ENCODE measurements at regions not wholly inside any gene's neighbourhood (a gene's known extent, or its start where the extent isn't known, plus 50 kb on each side); places are given as distances from the start of the nearest gene placed in this dataset.

DNA sequence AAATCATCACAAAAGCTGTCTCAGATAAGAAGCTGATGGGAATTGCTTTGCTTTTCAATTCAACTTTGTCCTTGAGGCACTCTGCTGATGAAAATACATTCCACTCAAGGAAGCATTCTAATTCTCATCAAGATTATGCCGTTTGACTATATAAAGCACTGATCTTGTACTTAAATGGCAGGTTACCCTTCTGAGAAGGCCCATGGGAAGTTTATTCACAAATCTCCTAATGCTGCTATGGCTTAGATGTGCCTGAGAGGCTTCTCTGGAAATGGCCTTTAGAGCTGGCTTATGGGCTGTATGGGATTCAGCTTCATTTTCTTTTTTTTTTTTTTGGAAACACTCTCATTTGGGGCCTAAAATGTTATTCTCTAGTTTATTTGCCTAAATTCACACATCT, 69.7 kb upstream of the ARNT2 start:
- TF ChIP-seq, protein P1, sequence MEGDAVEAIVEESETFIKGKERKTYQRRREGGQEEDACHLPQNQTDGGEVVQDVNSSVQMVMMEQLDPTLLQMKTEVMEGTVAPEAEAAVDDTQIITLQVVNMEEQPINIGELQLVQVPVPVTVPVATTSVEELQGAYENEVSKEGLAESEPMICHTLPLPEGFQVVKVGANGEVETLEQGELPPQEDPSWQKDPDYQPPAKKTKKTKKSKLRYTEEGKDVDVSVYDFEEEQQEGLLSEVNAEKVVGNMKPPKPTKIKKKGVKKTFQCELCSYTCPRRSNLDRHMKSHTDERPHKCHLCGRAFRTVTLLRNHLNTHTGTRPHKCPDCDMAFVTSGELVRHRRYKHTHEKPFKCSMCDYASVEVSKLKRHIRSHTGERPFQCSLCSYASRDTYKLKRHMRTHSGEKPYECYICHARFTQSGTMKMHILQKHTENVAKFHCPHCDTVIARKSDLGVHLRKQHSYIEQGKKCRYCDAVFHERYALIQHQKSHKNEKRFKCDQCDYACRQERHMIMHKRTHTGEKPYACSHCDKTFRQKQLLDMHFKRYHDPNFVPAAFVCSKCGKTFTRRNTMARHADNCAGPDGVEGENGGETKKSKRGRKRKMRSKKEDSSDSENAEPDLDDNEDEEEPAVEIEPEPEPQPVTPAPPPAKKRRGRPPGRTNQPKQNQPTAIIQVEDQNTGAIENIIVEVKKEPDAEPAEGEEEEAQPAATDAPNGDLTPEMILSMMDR (IDR thresholded peaks at IDR 0.05; ENCODE audit: low read depth, low read length) = no peak
- TF ChIP-seq EZH2phosphoT487 (IDR thresholded peaks at IDR 0.05; ENCODE audit: low read depth) = no peak
